Heart right ventricle (tissue), 16 donors: ENCODE measurements at regions not wholly inside any gene's neighbourhood (a gene's known extent, or its start where the extent isn't known, plus 50 kb on each side); places are given as distances from the start of the nearest gene placed in this dataset.

Experiments used
- ATAC-seq, 8 donors: fragments of 200-7000 bp; cut with Tn5 transposase; one replicate each; pipeline ENCODE4 v1.9.1; 2020; ENCODE audit warnings: mild to moderate bottlenecking in 8 of 8, moderate library complexity in 8 of 8, moderate number of reproducible peaks in 1 of 8
- DNase-seq, 2 donors: peaks; one replicate each; pipeline ENCODE4 v3.0.0-alpha.2; 2020
- H3K27ac ChIP-seq, 10 donors: fragments of 200-600 bp; sonication (generic) in 2 of 10; one replicate each; pipeline versions ENCODE4 v1.5.0 to v1.8.0; 2020 to 2022; ENCODE audit warnings: mild to moderate bottlenecking in 3 of 10
- H3K27me3 ChIP-seq, 7 donors: fragments of 200-600 bp; one replicate each; pipeline ENCODE4 v1.8.0; 2021 to 2022; ENCODE audit warnings: mild to moderate bottlenecking in 2 of 7
- H3K36me3 ChIP-seq, 9 donors: fragments of 200-600 bp; sonication (generic) in 1 of 9; one replicate each; pipeline versions ENCODE4 v1.5.0 to v1.8.0; 2020 to 2022; ENCODE audit warnings: mild to moderate bottlenecking in 2 of 9
- H3K4me1 ChIP-seq, 9 donors: fragments of 200-600 bp; sonication (generic) in 1 of 9; one replicate each; pipeline versions ENCODE4 v1.5.0 to v1.8.0; 2020 to 2022; ENCODE audit warnings: mild to moderate bottlenecking in 4 of 9
- H3K4me3 ChIP-seq, 10 donors: fragments of 200-600 bp; sonication (generic) in 2 of 10; one replicate each; pipeline versions ENCODE4 v1.5.0 to v1.8.0; 2020 to 2022; ENCODE audit warnings: mild to moderate bottlenecking in 7 of 10, moderate library complexity in 2 of 10
- H3K9me3 ChIP-seq, 11 donors: fragments of 200-600 bp in 10 of 11; sonication (generic) in 2 of 11; one replicate each; pipeline versions ENCODE4 v1.5.0 to v1.8.0; 2013 to 2022; ENCODE audit warnings: mild to moderate bottlenecking in 2 of 11, control low read depth in 1 of 11, moderate library complexity in 1 of 11
- CTCF ChIP-seq, 9 donors: fragments of 200-600 bp; sonication (generic) in 2 of 9; IDR thresholded peaks; one replicate each; pipeline versions ENCODE4 v1.5.0 to v1.8.0; 2021 to 2022; ENCODE audit warnings: antibody characterized with exemption in 9 of 9, mild to moderate bottlenecking in 5 of 9, moderate library complexity in 1 of 9
- WGBS, 2 donors: extraction: QIAGEN DNeasy Blood & Tissue Kit; methylation state at CpG; one replicate each; pipeline ENCODE4 v1.1.7; 2013; ENCODE audit warnings: inconsistent platforms in 1 of 2; 5-methylcytosine and 5-hydroxymethylcytosine counted together
- intact Hi-C, 10 donors: fragments of 100-400 bp; cut with DNase I; formaldehyde crosslinking; loops; one replicate each; pipeline versions ENCODE4 v1.11.1 to v1.14.2; 2022
- donor health status: Arrhythmogenic right ventricular cardiomyopathy.
- donor health status: ischemic (EF 13 %, LVEDD 7.1; RV severe dilation, severe dysfunction).
- donor health status: healthy with polysubstance abuse.
- donor health status: DM: no; HTN: yes; CAD: no.
- donor health status: DM: no; HTN: no; CAD: no.
- donor health status: ischemic (EF 25% LVEDD 6.9; RV normal size, moderate dysfunction).
- donor health status: ischemic (EF 25% LVEDD 5.7; RV mildly dilated, moderate dysfunction).
- donor health status: healthy.
- donor health status: DM: yes; HTN: yes; CAD: no.
- donor health status: Ischemic cardiomyopathy.
- donor health status: ischemic (EF 35%, LVEDD 5.7; RV mildly dilated, moderate dysfunction).
- donor health status: nonischemic (EF 11% LVEDD 7.7; RV severe dilation, severe dysfunction).
- donor health status: DM: yes; HTN: yes; CAD: no.
- donor health status: PGD.
- donor health status: ischemic (EF 29% LVEDD 5.4; RV normal size, mild dysfunction).
- donor health status: nonischemic (EF 23%, LVEDD 6.1; RV moderate dilation, normal function).

DNA sequence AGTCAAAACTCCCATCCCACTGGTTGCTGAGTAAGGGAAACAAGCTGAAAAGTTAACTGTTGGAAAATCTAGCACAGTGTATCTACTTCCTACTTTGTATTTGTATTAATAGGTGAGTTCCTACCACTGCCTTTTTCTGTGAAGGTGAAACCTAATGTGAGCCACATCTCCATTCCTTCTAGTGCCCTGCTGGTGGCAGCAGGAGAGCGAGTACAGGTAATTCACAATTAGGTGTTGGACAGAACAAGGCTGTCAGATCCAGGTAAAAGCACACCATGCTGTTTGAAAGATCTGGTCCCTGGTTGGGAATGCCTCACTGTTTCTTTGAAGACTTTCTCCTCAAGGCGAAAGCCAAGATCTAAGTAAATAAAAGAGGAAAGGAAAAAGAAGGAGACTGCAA lies 528.4 kb downstream of the PKHD1 start:
- TF ChIP-seq CTCF (IDR thresholded peaks at IDR 0.05): peak in 2 of 9 donors; percentile 12 to 16
- 73 to 80% methylated on average over 2 of the region's 2 CpGs for WGBS, 2 donors
- intact Hi-C loops: loop anchor here in 1 of 10 donors (5.0 kb wide), 1 partner anchor 193 kb away; no protein-coding TSS in a partner anchor

GRCh38 chr6:51562198-51562597 lies 525.2 kb downstream of the PKHD1 start:
- no peaks in the 10 kb centered on the region for H3K4me1 ChIP-seq
- 49 to 50% methylated on average over 1 of the region's 1 CpG for WGBS, 2 donors
- ATAC-seq: no peak
- TF ChIP-seq CTCF (IDR thresholded peaks at IDR 0.05): no peak
- no peaks in the 10 kb centered on the region for H3K36me3 ChIP-seq
- no peak overlapping the region for H3K27ac ChIP-seq
- no peak overlapping the region for H3K4me3 ChIP-seq
- H3K27me3 ChIP-seq: peaks cover 0 to 4% (median 0%) of the 10 kb centered on the region in 7 donors
- H3K9me3 ChIP-seq: no peaks in the 10 kb centered on the region
- no peak for DNase-seq
- intact Hi-C loops: loop anchor here in 1 of 10 donors (10.0 kb wide), 1 partner anchor 183 kb away; no protein-coding TSS in a partner anchor

More for the DNA sequence above, 528.4 kb downstream of the PKHD1 start:
- DNase-seq: no peak
- H3K9me3 ChIP-seq: no peaks in the 10 kb centered on the region
- no peak overlapping the region for H3K4me3 ChIP-seq
- no peaks in the 10 kb centered on the region for H3K4me1 ChIP-seq
- H3K27me3 ChIP-seq: peaks cover 0 to 12% (median 0%) of the 10 kb centered on the region in 7 donors
- H3K27ac ChIP-seq: no peak overlapping the region
- peak in 1 of 8 donors; percentile 42 for ATAC-seq
- no peaks in the 10 kb centered on the region for H3K36me3 ChIP-seq
